ENCODE measurements at regions not wholly inside any gene's neighbourhood (a gene's known extent, or its start where the extent isn't known, plus 50 kb on each side); places are given as distances from the start of the nearest gene placed in this dataset.

GRCh38 chr2:147375073-147375472 lies 469.8 kb upstream of the ACVR2A start:
- H3K79me2 ChIP-seq (ENCODE audit: control insufficient read depth, insufficient read depth, low read length), result no peaks in the 10 kb centered on the region
- no peaks in the 10 kb centered on the region for H4K20me1 ChIP-seq (ENCODE audit: control insufficient read depth, extremely low read depth, insufficient read depth, low read length)
- TF ChIP-seq EZH2 (IDR thresholded peaks at IDR 0.05; ENCODE audit: low read length, missing control alignments) (no peak), CTCF (conservative IDR thresholded peaks at IDR 0.05 in 1 of 2, IDR thresholded peaks at IDR 0.05 in 1 of 2; ENCODE audit: low read depth in 1 of 2, low read length in 2 of 2) (no peak)
- no peak overlapping the region for H3K4me2 ChIP-seq (ENCODE audit: extremely low read depth, insufficient read depth, low read length)
- no peaks in the 10 kb centered on the region for H3K36me3 ChIP-seq (ENCODE audit: control insufficient read depth, insufficient read depth, low read length)
- no peak for DNase-seq (ENCODE audit: low read depth in 2 of 2)
- no peak overlapping the region for H2AFZ ChIP-seq (ENCODE audit: low read length)
- H3K4me3 ChIP-seq (replicated peaks in 1 of 4; ENCODE audit: control extremely low read depth in 1 of 4, insufficient read depth in 1 of 4, low read depth in 3 of 4, low read length in 4 of 4), result no peak overlapping the region
- H3K4me1 ChIP-seq (ENCODE audit: control insufficient read depth, extremely low read depth, insufficient read depth, low read length), result no peaks in the 10 kb centered on the region
- no peak overlapping the region for H3K9ac ChIP-seq (ENCODE audit: insufficient read depth, low read length)
- H3K27me3 ChIP-seq (ENCODE audit: control insufficient read depth, insufficient read depth, low read length), result no peaks in the 10 kb centered on the region
- H3K27ac ChIP-seq (ENCODE audit: insufficient read depth, low read length), result no peak overlapping the region
- H3K9me3 ChIP-seq (ENCODE audit: control insufficient read depth, insufficient read depth, low read depth, low read length), result no peaks in the 10 kb centered on the region

GRCh38 chr2:147374423-147374811 lies 470.4 kb upstream of the ACVR2A start:
- no peaks in the 10 kb centered on the region for H3K4me1 ChIP-seq (ENCODE audit: control insufficient read depth, extremely low read depth, insufficient read depth, low read length)
- H4K20me1 ChIP-seq (ENCODE audit: control insufficient read depth, extremely low read depth, insufficient read depth, low read length), result no peaks in the 10 kb centered on the region
- TF ChIP-seq CTCF (conservative IDR thresholded peaks at IDR 0.05 in 1 of 2, IDR thresholded peaks at IDR 0.05 in 1 of 2; ENCODE audit: low read depth in 1 of 2, low read length in 2 of 2) (no peak), EZH2 (IDR thresholded peaks at IDR 0.05; ENCODE audit: low read length, missing control alignments) (no peak)
- no peak overlapping the region for H2AFZ ChIP-seq (ENCODE audit: low read length)
- no peak overlapping the region for H3K9ac ChIP-seq (ENCODE audit: insufficient read depth, low read length)
- no peak overlapping the region for H3K4me3 ChIP-seq (replicated peaks in 1 of 4; ENCODE audit: control extremely low read depth in 1 of 4, insufficient read depth in 1 of 4, low read depth in 3 of 4, low read length in 4 of 4)
- no peaks in the 10 kb centered on the region for H3K9me3 ChIP-seq (ENCODE audit: control insufficient read depth, insufficient read depth, low read depth, low read length)
- H3K4me2 ChIP-seq (ENCODE audit: extremely low read depth, insufficient read depth, low read length), result no peak overlapping the region
- H3K27ac ChIP-seq (ENCODE audit: insufficient read depth, low read length), result no peak overlapping the region
- peak; percentile 38 to 83 for DNase-seq (ENCODE audit: low read depth in 2 of 2)
- H3K27me3 ChIP-seq (ENCODE audit: control insufficient read depth, insufficient read depth, low read length), result no peaks in the 10 kb centered on the region
- no peaks in the 10 kb centered on the region for H3K36me3 ChIP-seq (ENCODE audit: control insufficient read depth, insufficient read depth, low read length)
- no peaks in the 10 kb centered on the region for H3K79me2 ChIP-seq (ENCODE audit: control insufficient read depth, insufficient read depth, low read length)

- H3K27me3 ChIP-seq (ENCODE audit: control insufficient read depth, insufficient read depth, low read length), result no peaks in the 10 kb centered on the region
- H3K4me1 ChIP-seq (ENCODE audit: control insufficient read depth, extremely low read depth, insufficient read depth, low read length), result no peaks in the 10 kb centered on the region
- no peak for TF ChIP-seq CTCF (conservative IDR thresholded peaks at IDR 0.05 in 1 of 2, IDR thresholded peaks at IDR 0.05 in 1 of 2; ENCODE audit: low read depth in 1 of 2, low read length in 2 of 2)
- no peak for DNase-seq (ENCODE audit: low read depth in 2 of 2)
- H3K79me2 ChIP-seq (ENCODE audit: control insufficient read depth, insufficient read depth, low read length), result no peaks in the 10 kb centered on the region
- no peak overlapping the region for H3K4me3 ChIP-seq (replicated peaks in 1 of 4; ENCODE audit: control extremely low read depth in 1 of 4, insufficient read depth in 1 of 4, low read depth in 3 of 4, low read length in 4 of 4)
- no peak overlapping the region for H2AFZ ChIP-seq (ENCODE audit: low read length)
- H3K9me3 ChIP-seq (ENCODE audit: control insufficient read depth, insufficient read depth, low read depth, low read length), result no peaks in the 10 kb centered on the region
- H3K9ac ChIP-seq (ENCODE audit: insufficient read depth, low read length), result no peak overlapping the region
- no peak overlapping the region for H3K4me2 ChIP-seq (ENCODE audit: extremely low read depth, insufficient read depth, low read length)
- no peak overlapping the region for H3K27ac ChIP-seq (ENCODE audit: insufficient read depth, low read length)
- no peaks in the 10 kb centered on the region for H3K36me3 ChIP-seq (ENCODE audit: control insufficient read depth, insufficient read depth, low read length)
- no peaks in the 10 kb centered on the region for H4K20me1 ChIP-seq (ENCODE audit: control insufficient read depth, extremely low read depth, insufficient read depth, low read length)
Observed at GRCh38 chr2:147373800-147374422, 470.9 kb upstream of the ACVR2A start.

Data from fibroblast of lung (primary cell).